ENCODE measurements at regions not wholly inside any gene's neighbourhood (a gene's known extent, or its start where the extent isn't known, plus 50 kb on each side); places are given as distances from the start of the nearest gene placed in this dataset.

GRCh38 chr5:155772009-155772662 lies 554.8 kb upstream of the SGCD start:
- TF ChIP-seq GATA3 (IDR thresholded peaks at IDR 0.05; ENCODE audit: low read depth, low read length) (no peak), GATA2 (IDR thresholded peaks at IDR 0.05; ENCODE audit: low read depth, low read length) (no peak)

All from SH-SY5Y (cell line).